NCI-H774 (cell line): ENCODE measurements at regions not wholly inside any gene's neighbourhood (a gene's known extent, or its start where the extent isn't known, plus 50 kb on each side); places are given as distances from the start of the nearest gene placed in this dataset.

ENCODE experiments used
- DNase-seq: peaks from one replicate; lab custom pipeline; 2025; lab: John Stamatoyannopoulos, UW

DNA sequence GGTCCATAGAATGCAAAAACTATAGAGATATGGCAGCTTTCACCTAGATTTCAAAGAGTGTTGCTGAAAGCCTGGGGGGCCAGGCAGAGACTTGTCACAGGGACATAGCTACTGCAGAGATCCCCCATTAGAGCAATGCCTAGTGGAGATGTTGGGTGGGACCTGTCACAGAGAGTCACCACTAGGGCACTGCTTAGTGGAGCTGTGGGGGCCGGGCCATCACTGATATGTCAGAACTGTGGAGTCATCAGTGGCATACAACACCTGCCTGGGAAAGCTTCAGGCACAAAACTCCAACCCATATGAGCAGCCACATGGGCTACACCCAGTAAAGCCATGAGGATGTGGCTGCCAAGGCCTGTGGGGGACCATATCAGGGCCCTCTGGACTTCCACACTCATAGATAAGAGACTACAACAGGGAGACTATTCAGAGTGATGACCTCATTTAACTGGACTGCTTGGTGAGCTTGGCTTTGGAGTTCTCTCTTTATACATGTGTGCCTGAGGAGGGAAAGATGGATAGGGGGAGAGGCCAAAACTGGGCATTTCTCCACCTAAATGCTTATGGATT, 176.3 kb downstream of the ZNF621 start:
- DNase-seq: no peak

DNA sequence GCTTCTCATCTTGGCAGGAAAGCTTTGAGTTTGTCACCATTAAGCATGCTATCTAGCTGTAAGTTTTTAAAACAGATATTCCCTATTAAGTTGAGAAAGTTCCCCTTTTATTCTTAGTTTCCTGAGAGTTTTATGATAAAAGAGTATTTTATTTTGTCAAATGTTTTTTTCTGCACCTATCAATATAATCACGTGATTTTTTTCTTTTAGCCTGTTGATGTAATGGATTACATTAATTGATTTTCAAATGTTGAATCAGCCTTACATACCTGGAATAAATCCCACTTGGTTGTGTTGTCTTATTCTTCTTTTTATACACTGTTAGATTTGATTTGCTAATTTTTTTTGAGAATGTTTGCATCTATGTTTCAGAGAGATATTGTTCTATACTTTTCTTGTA, 179.5 kb downstream of the ZNF621 start:
- no peak for DNase-seq

DNA sequence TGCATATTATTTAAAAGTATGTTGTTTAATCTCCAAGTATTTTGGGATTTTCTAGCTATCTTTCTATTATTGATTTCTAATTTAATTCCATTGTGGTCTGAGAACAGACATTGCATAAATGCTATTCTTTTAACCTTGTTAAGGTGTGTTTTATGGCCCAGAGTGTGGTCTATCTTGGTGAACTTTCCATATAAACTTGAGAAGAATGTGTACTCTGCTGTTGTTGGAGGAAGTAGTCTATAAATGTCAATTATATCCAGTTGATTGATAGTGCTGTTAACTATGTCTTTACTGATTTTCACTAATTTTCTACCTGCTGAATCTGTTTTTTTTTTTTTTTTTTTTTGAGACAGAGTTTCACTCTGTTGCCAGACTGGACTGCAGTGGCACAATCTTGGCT, 180.9 kb downstream of the ZNF621 start:
- DNase-seq: no peak

DNA sequence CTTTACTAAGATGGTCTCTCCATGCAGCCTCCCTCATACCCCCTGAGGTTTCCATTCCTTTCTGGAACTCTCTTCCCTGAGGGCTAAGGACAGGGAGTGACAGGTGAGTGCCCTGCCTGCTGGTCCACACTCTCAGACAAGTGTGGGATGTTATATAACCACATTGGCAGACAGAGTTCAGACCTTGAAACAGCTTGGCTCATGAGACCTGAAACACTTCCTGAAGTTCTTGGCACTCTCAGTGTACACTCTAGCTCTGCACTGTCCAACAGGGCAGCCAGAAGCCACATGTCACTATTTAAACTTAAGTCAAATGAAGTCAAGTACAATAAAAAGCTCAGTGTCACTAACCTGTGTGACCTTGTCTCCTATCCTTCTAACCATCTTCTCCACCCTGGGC, 188.5 kb downstream of the ZNF621 start:
- no peak for DNase-seq

DNA sequence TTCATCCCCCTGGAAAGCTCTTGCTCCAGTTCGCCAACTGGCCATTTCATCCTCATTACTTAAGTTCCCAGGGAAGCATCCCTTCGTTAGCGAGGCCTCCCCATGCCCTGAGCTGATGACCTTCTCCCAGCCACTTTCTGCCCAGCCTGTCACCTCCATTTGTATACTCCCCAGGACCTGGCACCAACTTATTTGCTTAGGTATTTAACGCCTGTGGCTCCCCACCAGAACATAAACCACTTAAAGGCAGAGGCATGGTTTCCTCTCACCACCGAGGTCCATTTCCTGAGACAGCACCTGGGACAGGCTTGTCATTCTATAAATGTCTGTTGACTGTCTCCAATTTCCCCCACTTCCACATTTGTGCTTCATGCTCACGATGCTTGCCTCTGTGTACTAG, 189.0 kb downstream of the ZNF621 start:
- DNase-seq: no peak

DNA sequence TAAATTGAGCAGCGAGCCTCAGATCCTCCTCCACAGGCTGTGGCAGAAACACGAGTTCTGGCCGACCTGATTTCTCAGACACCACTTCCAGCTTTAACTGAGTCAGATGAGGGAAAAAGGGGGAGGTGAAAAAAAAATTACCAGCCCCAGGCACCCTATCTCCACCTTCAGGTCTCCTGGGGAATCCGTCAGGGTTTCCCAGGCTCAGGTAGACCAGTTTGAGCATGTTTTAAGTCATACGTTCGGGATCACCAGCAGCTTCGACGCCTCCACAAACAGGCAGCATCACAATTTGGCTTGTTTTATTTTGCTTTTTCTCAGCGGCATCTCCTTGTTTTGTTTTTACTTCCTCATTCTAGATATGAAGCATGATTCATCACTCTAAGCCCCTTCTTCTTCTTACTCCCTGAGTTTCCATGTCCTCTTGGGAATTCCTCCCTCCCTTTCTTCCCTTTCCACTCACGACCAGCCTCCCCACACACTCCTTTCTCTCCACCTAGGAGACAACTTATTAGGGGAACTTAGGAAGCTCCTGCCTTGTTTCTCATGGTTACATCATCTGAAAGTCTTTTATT, 190.1 kb downstream of the ZNF621 start:
- DNase-seq: no peak

DNA sequence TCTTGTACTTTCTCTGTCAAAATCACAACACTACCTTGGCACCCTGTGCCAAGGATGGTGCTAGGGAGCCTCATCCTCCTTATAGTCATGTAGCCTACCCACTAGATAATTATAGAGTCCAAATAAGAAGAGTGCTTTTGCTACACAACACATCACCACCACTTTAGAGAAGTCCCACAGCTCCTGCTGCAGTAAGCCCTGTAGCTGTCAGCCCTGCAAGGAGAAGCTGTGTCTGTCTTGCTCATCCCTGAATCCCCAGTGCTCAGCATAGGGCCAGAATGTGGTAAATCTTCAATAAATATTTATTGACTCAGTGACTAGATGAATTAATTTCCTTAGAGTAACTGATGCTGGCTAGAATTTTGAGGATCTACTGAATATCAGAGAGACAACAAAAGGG, 190.8 kb downstream of the ZNF621 start:
- no peak for DNase-seq

DNA sequence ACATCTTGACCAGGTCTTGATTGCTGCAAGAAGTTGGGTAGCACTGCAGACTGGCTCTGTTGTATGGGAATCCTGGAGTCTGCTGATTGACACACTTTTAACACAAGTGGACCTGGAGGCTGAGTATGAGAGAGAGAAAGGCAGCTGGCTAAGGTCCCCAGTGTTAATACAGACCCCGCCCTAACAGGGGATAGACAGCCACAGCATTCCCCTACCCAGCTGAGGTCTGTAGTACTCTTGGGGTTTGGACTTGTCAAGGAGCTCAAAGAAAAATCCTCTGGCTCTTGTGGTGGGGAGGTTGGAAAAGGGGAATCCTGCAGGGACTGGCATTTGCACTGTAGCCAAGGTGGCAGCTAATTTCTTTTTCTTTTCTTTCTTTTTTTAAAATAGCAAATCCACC, 192.7 kb downstream of the ZNF621 start:
- DNase-seq: no peak

DNA sequence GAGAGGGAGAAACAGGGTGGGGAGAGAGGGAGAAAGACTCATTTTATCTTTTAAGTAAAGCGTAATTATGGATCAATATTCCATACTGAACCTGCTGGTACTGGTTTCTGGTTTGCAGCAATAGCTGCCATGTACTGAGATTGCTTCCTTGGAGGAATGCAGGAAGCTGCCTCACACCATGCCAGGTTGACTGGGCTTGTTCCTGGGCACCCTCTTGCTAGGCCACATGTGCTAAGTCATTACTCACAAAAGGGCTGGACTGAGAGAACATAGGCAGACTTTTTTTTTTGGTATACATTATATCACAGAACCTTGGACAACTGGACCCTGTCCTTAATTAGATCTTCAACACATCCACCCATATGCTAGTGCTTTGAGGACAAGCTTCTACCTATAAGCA, 193.4 kb downstream of the ZNF621 start:
- no peak for DNase-seq

DNA sequence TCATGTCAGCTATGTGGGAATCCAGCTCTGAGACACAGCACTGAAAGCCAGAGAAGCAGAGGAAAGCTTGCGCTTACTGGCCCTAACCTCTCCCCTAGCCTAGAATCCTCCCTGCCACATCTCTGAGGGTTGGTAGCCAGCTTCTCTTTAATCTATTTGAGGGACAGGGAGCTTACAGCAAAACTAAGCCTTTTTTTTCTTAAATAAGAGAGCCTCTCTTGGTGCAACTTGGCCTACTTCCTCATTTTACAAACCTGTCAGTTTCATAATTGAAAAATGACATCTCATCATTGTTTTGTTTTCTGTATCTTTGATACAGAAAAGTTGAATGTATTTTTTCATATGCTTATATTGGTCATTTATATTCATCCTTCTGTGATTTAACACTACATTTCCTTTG, 193.9 kb downstream of the ZNF621 start:
- no peak for DNase-seq

DNA sequence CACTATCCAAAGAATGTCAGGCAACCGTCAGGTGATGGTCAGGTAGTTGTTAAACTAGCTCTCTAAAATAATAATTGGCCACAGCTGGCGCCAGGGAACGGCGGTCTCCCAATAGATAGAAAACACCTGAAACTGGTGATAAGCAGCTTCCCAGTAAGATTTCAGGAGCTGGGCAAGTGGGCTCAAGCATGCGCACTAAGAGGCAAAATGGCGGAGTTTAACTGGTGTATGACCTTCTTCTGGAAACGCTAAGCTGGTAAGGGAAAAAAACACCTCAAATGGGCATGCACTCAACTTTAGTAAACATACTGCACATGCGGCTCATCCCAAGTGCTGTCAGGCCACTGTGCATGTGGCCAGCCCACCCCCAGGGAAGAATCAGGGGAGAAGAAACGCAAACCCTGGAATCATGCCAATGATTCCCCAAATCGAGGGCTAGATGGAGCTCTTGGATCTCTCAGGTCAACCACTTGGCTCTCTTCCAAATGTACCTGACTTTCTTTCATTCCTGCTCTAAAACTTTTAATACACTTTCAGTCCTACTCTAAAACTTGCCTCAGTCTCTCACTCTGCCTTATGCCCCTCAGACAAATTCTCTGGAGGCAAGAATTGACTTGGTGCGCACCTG, 195.0 kb downstream of the ZNF621 start:
- peak; percentile 1 for DNase-seq

DNA sequence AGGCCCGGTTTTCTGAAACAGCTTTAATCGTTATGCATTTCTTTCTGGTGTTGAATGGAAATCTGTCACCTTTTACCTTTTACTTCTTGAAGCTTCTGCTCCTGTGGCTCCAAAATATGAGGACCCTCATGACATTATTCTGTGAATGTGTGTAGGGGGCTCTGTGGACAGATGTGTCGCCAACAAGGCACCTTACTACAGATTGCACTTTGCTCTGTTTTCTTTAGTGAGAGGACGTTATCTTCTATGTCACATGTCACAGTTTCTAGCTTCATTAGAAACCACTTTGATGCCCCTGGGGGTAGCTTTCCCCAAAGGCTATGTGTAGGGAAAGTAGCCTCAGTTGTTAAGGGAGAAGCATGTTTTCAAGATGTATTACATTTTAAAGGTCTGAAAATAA, 195.6 kb downstream of the ZNF621 start:
- DNase-seq: no peak

DNA sequence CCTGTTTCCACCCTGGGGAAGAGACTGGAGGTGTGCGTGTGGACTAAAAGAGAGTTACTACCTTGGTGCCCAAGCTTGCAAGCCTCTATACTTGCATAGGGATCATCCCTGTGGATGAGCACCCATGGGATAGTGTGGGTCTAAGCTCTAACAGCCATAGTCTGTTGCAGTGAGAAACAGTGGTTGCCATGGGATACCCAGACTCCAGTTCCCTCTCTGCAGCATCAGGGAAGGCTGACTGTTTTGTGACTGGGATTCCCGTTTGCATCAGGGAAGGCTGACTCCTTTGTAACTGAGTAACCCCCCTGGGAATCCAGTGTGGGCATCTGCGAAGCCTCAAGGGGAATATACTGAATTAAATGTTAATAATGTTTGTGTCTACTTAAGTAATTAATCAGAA, 196.1 kb downstream of the ZNF621 start:
- no peak for DNase-seq

DNA sequence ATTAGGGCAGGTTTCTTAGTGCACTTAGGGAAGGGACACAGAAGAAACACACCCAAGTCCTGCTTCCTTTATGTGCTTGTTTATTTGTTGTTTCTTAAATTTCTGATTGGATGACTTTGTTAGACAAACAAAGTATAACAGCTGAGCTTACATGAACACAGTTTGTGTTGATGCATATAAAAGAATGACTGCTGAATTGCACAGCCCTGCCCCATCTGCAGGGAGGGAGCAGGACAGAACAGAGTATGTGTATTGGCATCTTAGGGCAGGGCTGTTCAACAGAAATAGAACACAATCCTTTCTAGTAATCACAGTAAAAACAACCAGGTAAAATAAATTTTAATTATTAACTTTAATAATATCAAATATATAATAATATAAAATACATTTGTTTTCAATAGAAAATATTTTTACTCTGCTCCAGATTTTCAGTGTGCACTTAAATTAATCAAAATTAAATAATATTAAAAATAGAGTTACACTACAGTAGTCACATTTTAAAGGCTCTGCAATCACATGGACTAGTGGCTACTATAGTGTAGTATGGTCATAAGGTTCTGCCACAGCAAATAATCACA, 198.4 kb downstream of the ZNF621 start:
- no peak for DNase-seq

DNA sequence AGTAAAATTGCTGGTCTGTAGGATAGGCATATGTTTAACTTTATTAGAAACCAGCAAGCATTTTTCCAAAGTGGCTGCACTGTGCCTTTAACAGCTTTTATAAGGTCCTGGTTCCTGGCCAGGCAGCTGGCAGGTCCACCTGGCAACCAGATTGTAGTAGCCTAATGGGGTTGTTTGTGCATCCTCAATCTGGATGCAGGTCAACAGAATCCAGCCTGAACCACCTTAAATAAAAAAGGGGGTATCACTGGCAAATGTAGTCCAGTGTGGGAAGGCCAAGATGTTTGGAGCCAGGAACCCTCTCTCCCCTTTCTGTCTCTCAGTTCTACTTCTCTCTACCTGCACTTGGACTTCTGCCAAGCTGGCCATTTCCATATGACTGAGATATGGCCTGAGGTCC, 200.3 kb downstream of the ZNF621 start:
- peak; percentile 1 for DNase-seq

DNA sequence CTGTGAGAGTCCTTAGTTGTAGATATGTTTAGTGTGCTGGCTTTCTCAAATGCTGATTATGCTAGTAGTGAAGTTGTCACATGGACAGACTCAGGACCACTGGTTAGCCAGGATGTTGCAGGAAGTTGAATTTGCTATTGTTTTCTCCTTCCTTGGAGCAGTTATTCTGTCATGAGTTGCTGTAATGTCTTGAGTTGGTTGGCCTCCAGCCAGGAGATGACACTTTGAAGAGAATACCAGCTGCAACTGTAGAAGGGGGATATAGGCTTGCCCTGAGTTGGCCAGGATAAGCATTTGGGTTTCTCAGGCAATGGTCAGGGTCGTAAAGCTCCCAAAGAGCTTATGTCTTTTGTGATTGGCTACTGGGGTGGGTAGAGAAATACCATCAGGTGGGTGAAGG, 206.7 kb downstream of the ZNF621 start:
- DNase-seq: no peak

DNA sequence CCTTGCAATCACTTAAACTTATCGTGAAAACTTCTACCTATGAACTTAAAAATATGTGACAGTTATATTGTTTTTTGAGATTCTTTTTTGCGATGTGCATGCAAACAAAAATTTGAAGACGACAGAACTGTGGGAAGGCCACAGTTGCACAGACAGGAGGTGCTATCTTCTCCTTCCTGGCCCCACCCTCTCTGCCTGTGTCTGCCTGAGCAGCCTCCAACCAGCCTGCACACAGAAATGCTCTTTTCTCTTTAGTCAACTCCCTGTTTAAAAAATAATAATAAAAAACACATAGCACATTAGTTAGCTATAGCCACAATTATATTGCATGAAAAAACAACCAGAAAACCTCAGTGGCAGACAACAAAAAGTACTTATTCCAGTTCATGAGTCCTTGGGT, 212.2 kb downstream of the ZNF621 start:
- no peak for DNase-seq

DNA sequence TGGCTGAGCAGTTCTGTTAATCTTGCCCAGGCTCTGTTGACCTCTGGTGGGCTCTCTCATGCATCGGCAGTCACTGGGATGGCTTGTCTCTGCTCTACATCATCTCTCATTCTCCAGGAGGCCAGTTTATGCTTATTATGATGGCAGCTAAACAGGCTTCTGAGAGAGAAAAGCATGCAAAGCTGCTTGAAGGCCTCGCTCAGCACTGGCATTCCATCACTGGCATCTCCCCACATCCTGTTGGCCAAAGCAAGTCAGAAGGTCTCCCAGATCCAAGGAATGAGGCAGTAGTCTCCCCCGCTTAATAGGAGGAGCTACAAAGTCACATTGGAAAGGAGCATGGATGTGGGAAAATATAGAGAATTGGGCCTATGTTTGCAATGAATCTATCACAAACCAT, 212.6 kb downstream of the ZNF621 start:
- DNase-seq: no peak

DNA sequence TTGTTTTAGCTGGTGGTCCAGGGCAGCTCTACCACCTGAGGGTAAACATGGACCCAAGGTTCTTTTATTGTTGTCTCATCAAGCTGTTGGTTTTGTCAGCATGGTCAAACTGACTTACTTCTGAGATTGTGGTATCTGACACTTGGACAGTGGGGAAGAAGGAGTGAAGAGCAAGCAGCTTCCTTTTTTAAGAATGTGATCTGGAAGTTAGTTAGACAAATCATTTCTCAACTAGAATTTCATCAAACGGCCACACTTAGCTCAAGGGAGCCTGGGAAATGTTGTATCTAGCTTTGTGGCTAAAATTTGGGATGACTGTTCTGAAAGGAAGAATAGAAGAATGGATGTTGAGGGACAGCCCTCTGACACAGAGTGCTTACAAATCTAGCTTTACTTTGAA, 215.2 kb downstream of the ZNF621 start:
- no peak for DNase-seq

DNA sequence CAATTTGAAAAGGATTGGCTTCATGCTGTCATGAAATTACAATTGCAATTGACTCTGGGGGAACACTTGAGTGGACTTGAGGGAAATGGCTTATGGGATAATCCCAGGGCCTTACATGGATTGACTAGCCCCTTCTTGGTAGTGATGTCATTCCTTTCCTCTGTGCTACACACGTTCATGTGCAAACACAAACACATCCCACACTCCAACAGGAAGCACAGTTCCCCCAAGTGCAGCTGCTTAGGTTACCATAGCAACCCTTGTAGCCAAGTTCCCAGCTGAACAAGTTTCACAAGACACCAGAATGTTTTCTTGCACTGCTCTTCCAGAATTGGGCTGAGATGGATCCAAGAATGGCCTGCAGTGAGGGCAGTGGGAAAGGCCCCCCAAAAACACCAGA, 217.0 kb downstream of the ZNF621 start:
- DNase-seq: no peak

DNA sequence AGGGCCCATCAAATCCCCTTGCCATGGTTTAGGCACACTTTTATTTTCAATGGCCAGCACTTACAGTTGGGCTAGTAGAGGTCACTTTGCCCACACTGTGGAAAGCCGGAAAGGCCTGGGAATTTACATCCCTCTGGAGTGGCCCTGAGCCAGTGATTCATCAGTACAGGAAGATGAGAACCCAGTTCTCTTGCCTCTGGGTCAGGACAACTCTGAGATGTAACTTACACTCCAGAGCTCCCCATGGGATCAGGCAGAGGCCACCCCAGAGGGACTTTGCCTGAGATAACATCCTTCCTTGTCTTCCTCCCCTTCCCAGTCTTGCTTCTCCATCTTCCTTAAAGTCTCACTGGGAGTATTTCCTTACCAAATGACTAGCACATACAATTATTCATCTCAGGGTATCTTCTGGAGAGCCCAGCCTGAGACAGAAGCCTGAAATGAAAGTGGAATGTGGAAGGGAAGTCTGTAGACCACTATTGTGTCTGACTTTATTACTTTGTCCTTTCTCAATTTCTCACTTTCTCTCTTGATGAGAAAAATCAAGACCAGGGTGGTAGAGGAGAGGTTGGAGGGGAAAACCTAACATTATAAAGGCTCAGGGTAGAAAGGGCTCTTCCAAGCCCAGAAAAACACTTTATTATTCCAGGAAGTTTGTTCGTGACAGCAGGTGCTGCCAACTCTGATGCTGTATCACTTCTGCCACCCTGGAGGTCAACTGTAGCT, 220.8 kb downstream of the ZNF621 start:
- no peak for DNase-seq

DNA sequence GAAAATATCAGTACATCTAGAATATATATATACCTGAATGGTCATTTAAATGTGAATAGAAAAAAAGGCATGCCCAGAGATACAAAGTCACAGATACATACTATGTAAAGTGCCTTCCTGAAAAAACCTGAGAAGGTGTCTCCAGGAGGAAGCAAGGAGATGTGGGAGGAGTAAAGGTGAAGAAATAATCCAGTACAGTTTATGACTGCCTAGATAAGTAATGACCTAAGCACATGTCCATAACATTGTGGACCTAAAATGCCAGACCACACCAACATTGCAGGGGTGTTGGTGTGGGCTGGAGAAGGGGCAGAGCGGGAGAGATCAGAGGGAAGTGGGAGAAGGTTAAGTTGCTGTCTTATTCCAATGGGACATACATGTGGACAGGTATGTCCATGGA, 226.9 kb downstream of the ZNF621 start:
- DNase-seq: no peak

DNA sequence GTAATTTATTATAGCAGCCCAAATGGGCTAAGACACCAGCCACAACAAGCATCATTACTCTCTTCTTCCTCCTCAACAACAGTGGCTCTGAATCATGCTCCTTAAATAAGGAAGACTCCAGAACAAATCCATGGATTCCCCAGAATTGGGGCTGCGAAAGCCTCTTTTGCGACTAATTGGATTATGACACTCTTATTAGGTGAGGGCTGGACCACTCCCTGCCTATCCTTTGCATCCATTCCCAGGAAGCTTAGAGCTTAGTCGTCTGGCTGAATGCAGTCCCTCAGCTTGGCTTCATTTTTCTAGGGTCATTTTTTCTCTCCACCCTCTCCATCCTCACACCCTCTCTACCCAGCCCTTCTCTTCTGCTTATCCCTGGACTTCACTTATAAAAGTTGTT, 227.7 kb downstream of the ZNF621 start:
- no peak for DNase-seq
